H9 (cell line): ENCODE measurements at regions not wholly inside any gene's neighbourhood (a gene's known extent, or its start where the extent isn't known, plus 50 kb on each side); places are given as distances from the start of the nearest gene placed in this dataset.

ENCODE experiments used
- DNase-seq: peaks from one replicate; pipeline ENCODE4 v3.0.0-alpha.2; 2017
- H2AFZ ChIP-seq: one replicate; pipeline ENCODE4 v1.6.1; 2013; ENCODE audit warnings: mild to moderate bottlenecking, low read length, control low read depth, moderate library complexity
- H2AK5ac ChIP-seq: 2 replicates; pipeline ENCODE4 v1.6.1; 2013; ENCODE audit warnings: low read length, control low read depth, mixed read lengths; ENCODE audit not compliant: insufficient read length
- H2BK120ac ChIP-seq: one replicate; pipeline ENCODE4 v1.6.1; 2013; ENCODE audit warnings: low read depth, mild to moderate bottlenecking, low read length, control low read depth, inconsistent platforms; ENCODE audit not compliant: poor library complexity, severe bottlenecking
- H2BK12ac ChIP-seq: 2 replicates; pipeline ENCODE4 v1.6.1; 2013; ENCODE audit warnings: low read length, control low read depth, mixed read lengths, low read depth; ENCODE audit not compliant: insufficient read length
- H2BK15ac ChIP-seq: 2 replicates; pipeline ENCODE4 v1.6.1; 2013; ENCODE audit warnings: low read depth, low read length, control low read depth
- H2BK20ac ChIP-seq: one replicate; pipeline ENCODE4 v1.6.1; 2013; ENCODE audit warnings: low read depth, mild to moderate bottlenecking, low read length, control low read depth, inconsistent platforms; ENCODE audit not compliant: poor library complexity, severe bottlenecking
- H2BK5ac ChIP-seq: 2 replicates; pipeline ENCODE4 v1.6.1; 2013; ENCODE audit warnings: low read length, control low read depth, mixed read lengths; ENCODE audit not compliant: insufficient read length
- H3K14ac ChIP-seq: 2 replicates; pipeline ENCODE4 v1.6.1; 2013; ENCODE audit warnings: low read length, control low read depth; ENCODE audit not compliant: insufficient read depth
- H3K18ac ChIP-seq: 2 replicates; pipeline ENCODE4 v1.6.1; 2013; ENCODE audit warnings: low read depth, mild to moderate bottlenecking, mixed read lengths, low read length, control low read depth; ENCODE audit not compliant: insufficient read length
- H3K23ac ChIP-seq: 2 replicates; pipeline ENCODE4 v1.6.1; 2013; ENCODE audit warnings: low read length, control low read depth, mixed read lengths, low read depth; ENCODE audit not compliant: insufficient read length
- H3K23me2 ChIP-seq: 2 replicates; pipeline ENCODE4 v1.6.1; 2013; ENCODE audit warnings: low read depth, mild to moderate bottlenecking, mixed read lengths, low read length, control low read depth; ENCODE audit not compliant: insufficient read length, poor library complexity, severe bottlenecking
- H3K27ac ChIP-seq: 2 replicates; pipeline ENCODE4 v1.5.1; 2013; ENCODE audit warnings: low read length, control low read depth, mixed read lengths, low read depth; ENCODE audit not compliant: insufficient read length
- H3K27me3 ChIP-seq: 2 replicates; pipeline ENCODE4 v1.6.1; 2013; ENCODE audit warnings: low read length, control low read depth, inconsistent platforms; ENCODE audit not compliant: insufficient read depth
- H3K4ac ChIP-seq: 2 replicates; pipeline ENCODE4 v1.6.1; 2013; ENCODE audit warnings: low read depth, mild to moderate bottlenecking, control low read depth, inconsistent platforms, low read length, moderate library complexity
- H3K4me1 ChIP-seq: 2 replicates; pipeline ENCODE4 v1.6.1; 2013; ENCODE audit warnings: low read length, control low read depth, inconsistent platforms; ENCODE audit not compliant: insufficient read depth
- H3K4me2 ChIP-seq: 2 replicates; pipeline ENCODE4 v1.6.1; 2013; ENCODE audit warnings: low read length, control low read depth, mixed read lengths; ENCODE audit not compliant: insufficient read length, insufficient read depth
- H3K56ac ChIP-seq: 2 replicates; pipeline ENCODE4 v1.6.1; 2013; ENCODE audit warnings: low read depth, mild to moderate bottlenecking, mixed read lengths, low read length, control low read depth; ENCODE audit not compliant: insufficient read length
- H3K79me1 ChIP-seq: 2 replicates; pipeline ENCODE4 v1.6.1; 2013; ENCODE audit warnings: low read depth, mild to moderate bottlenecking, moderate library complexity, low read length, control low read depth, inconsistent platforms; ENCODE audit not compliant: insufficient read depth, poor library complexity, severe bottlenecking
- H3K79me2 ChIP-seq: 2 replicates; pipeline ENCODE4 v1.6.1; 2013; ENCODE audit warnings: low read length, control low read depth, inconsistent platforms; ENCODE audit not compliant: insufficient read depth
- H3K9ac ChIP-seq: 2 replicates; pipeline ENCODE4 v1.6.1; 2013; ENCODE audit warnings: low read length, control low read depth, mixed read lengths; ENCODE audit not compliant: insufficient read length; ENCODE audit errors: extremely low read depth
- H3K9me3 ChIP-seq: one replicate; pipeline ENCODE4 v1.6.1; 2013; ENCODE audit warnings: low read depth, low read length, inconsistent platforms; ENCODE audit not compliant: control insufficient read depth
- H3T11ph ChIP-seq: one replicate; pipeline ENCODE4 v1.6.1; 2013; ENCODE audit warnings: mild to moderate bottlenecking, low read length, control low read depth, inconsistent platforms
- H4K20me1 ChIP-seq: one replicate; pipeline ENCODE4 v1.6.1; 2013; ENCODE audit not compliant: control insufficient read depth, insufficient read length, insufficient read depth
- H4K5ac ChIP-seq: 2 replicates; pipeline ENCODE4 v1.6.1; 2013; ENCODE audit warnings: low read depth, mild to moderate bottlenecking, mixed read lengths, low read length, control low read depth; ENCODE audit not compliant: insufficient read length
- H4K8ac ChIP-seq: replicated peaks from 2 replicates; pipeline ENCODE4 v1.6.1; 2013; ENCODE audit warnings: low read length, control low read depth, mixed read lengths, low read depth; ENCODE audit not compliant: insufficient read length
- H4K91ac ChIP-seq: 2 replicates; pipeline ENCODE4 v1.6.1; 2013; ENCODE audit warnings: low read depth, mild to moderate bottlenecking, moderate library complexity, mixed read lengths, low read length, control low read depth; ENCODE audit not compliant: insufficient read length
- H3K27ac Mint-ChIP-seq, 3 experiments: 2 replicates in 2 of 3; 3 replicates in 1 of 3; pipeline ENCODE4 v1.8.0; 2020 to 2021; ENCODE audit warnings: mixed read lengths in 3 of 3, mild to moderate bottlenecking in 1 of 3, moderate library complexity in 1 of 3
- H3K27me3 Mint-ChIP-seq: 2 replicates; pipeline ENCODE4 v1.8.0; 2021; ENCODE audit warnings: low read depth, mild to moderate bottlenecking, moderate library complexity, mixed read lengths
- H3K36me3 Mint-ChIP-seq, 3 experiments: 2 replicates in 2 of 3; 3 replicates in 1 of 3; pipeline ENCODE4 v1.8.0; 2020 to 2021; ENCODE audit warnings: low read depth in 3 of 3, mixed read lengths in 3 of 3; ENCODE audit not compliant: insufficient read depth in 1 of 3
- H3K4me1 Mint-ChIP-seq, 2 experiments: 2 replicates each; pipeline ENCODE4 v1.8.0; 2020; ENCODE audit warnings: mixed read lengths in 2 of 2
- H3K4me3 Mint-ChIP-seq, 2 experiments: 2 replicates in 1 of 2; 3 replicates in 1 of 2; pipeline ENCODE4 v1.8.0; 2020 to 2021; ENCODE audit warnings: mild to moderate bottlenecking in 2 of 2, mixed read lengths in 2 of 2, moderate library complexity in 1 of 2
- H3K9me3 Mint-ChIP-seq, 2 experiments: 2 replicates in 1 of 2; 3 replicates in 1 of 2; pipeline ENCODE4 v1.8.0; 2020; ENCODE audit warnings: mild to moderate bottlenecking in 2 of 2, mixed read lengths in 2 of 2, moderate library complexity in 1 of 2
- CTCF ChIP-seq: fragments of 200-600 bp; sonication (generic); conservative IDR thresholded peaks from 3 replicates; pipeline ENCODE4 v1.8.0; 2021; ENCODE audit warnings: antibody characterized with exemption, mild to moderate bottlenecking
- WGBS: extraction: QIAGEN DNeasy Blood & Tissue Kit; methylation state at CpG from one replicate; pipeline ENCODE4 v1.1.7; 2013; ENCODE audit warnings: missing lambda C conversion rate, low lambda C conversion rate, mixed read lengths; ENCODE audit not compliant: insufficient read length; ENCODE audit errors: extremely low coverage; 5-methylcytosine and 5-hydroxymethylcytosine counted together

DNA sequence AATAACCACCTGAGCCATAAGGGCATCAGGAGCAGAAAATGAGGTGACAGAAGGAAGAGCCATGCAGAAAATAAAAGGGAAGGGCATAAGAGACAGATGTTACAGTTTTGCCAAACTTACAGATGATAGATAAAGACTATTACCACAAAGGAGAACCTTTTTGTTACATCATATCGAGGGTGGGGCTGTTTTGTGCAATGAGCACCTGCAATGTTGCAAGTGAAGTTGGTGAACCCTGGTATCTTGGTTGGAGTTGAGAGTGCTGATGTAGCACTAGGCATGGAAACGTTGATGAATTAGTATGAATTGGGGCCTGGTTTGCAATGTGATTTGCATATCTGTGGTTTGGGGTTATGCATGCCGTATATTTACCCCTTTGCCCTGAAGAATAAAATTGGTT lies 119.8 kb upstream of the TEX13D start:
- Histone ChIP-seq H3T11ph (no peak overlapping the region), H3K79me1 (no peaks in the 10 kb centered on the region), H2BK5ac (no peak overlapping the region), H3K56ac (no peak overlapping the region), H3K4ac (no peak overlapping the region), H3K79me2 (no peaks in the 10 kb centered on the region), H3K4me1 (peaks cover 5% of the 10 kb centered on the region), H2BK15ac (no peak overlapping the region), H4K20me1 (no peaks in the 10 kb centered on the region), H2BK20ac (no peak overlapping the region), H2BK12ac (no peak overlapping the region), H2BK120ac (no peak overlapping the region), H3K23me2 (no peaks in the 10 kb centered on the region), H2AFZ (no peak overlapping the region), H4K91ac (no peak overlapping the region), H3K18ac (no peak overlapping the region), H3K9ac (no peak overlapping the region), H3K4me2 (no peak overlapping the region), H3K23ac (no peak overlapping the region), H2AK5ac (no peak overlapping the region), H3K27me3 (no peaks in the 10 kb centered on the region), H3K27ac (no peak overlapping the region), H3K9me3 (peaks cover 10% of the 10 kb centered on the region), H4K8ac (no peak overlapping the region), H3K14ac (no peak overlapping the region), H4K5ac (no peak overlapping the region)
- DNase-seq = no peak
- no CpG with 5 or more reads among the region's 3 CpGs for WGBS
- H3K4me1 Mint-ChIP-seq = peaks cover 23 to 29% of the 10 kb centered on the region in 2 experiments
- TF ChIP-seq CTCF = no peak
- H3K4me3 Mint-ChIP-seq = no peak overlapping the region
- H3K27ac Mint-ChIP-seq = no peak overlapping the region
- no peaks in the 10 kb centered on the region; a peak in 1 of 7 replicates for H3K36me3 Mint-ChIP-seq
- peaks cover 2 to 3% of the 10 kb centered on the region in 2 experiments; a peak in 2 of 5 replicates for H3K9me3 Mint-ChIP-seq
- no peaks in the 10 kb centered on the region for H3K27me3 Mint-ChIP-seq
